ENCODE measurements at regions not wholly inside any gene's neighbourhood (a gene's known extent, or its start where the extent isn't known, plus 50 kb on each side); places are given as distances from the start of the nearest gene placed in this dataset.

DNA sequence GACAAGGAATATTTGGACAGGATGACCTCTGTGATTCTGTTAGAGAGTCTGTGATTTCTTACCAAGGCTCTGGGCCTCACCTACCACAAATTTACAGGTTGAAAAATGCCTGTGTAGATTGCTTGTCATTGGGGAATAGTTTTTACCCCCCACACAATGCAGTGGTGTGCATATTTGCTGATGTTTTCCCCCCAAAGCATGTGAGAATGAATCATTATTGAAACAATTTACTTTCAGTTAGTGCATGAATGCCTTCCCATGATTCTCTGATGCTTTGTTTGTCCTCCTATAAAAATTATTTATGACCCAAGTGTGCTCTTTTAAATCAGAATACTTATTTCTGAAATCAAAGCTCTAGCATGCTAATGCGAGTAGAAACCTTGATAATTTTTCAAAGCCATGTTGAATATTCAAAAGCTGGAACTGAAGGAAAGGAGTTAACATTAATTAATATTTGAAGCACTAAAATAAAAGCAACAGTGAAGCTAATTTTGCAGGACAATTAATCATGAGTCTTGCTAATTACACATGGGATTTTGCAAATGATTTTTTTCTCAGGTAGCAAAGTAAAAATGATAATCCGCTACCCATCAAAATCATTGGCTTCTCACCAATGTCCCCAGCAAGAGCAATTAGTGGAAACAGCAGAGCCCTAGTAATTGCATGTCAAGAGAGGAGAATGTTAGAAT, 361.2 kb upstream of the HNRNPA3 start:
- TF ChIP-seq, protein P1, sequence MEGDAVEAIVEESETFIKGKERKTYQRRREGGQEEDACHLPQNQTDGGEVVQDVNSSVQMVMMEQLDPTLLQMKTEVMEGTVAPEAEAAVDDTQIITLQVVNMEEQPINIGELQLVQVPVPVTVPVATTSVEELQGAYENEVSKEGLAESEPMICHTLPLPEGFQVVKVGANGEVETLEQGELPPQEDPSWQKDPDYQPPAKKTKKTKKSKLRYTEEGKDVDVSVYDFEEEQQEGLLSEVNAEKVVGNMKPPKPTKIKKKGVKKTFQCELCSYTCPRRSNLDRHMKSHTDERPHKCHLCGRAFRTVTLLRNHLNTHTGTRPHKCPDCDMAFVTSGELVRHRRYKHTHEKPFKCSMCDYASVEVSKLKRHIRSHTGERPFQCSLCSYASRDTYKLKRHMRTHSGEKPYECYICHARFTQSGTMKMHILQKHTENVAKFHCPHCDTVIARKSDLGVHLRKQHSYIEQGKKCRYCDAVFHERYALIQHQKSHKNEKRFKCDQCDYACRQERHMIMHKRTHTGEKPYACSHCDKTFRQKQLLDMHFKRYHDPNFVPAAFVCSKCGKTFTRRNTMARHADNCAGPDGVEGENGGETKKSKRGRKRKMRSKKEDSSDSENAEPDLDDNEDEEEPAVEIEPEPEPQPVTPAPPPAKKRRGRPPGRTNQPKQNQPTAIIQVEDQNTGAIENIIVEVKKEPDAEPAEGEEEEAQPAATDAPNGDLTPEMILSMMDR (IDR thresholded peaks at IDR 0.05 in 4 of 5, conservative IDR thresholded peaks at IDR 0.05 in 1 of 5) = no peak
- TF ChIP-seq POLR2A (IDR thresholded peaks at IDR 0.05) = no peak
